Lower lobe of right lung (tissue), 2 donors: ENCODE measurements at regions not wholly inside any gene's neighbourhood (a gene's known extent, or its start where the extent isn't known, plus 50 kb on each side); places are given as distances from the start of the nearest gene placed in this dataset.

Experiments used
- ATAC-seq, 2 donors: fragments of 200-7000 bp; cut with Tn5 transposase; one replicate each; pipeline ENCODE4 v1.9.1; 2020 to 2022; ENCODE audit warnings: mild to moderate bottlenecking in 2 of 2, moderate library complexity in 2 of 2
- DNase-seq: peaks from one replicate; pipeline ENCODE4 v3.0.0-alpha.2; 2020
- H3K27ac ChIP-seq: fragments of 200-600 bp; one replicate; pipeline ENCODE4 v1.8.0; 2022
- H3K27me3 ChIP-seq: fragments of 200-600 bp; one replicate; pipeline ENCODE4 v1.8.0; 2022; ENCODE audit warnings: low read depth
- H3K36me3 ChIP-seq: fragments of 200-600 bp; one replicate; pipeline ENCODE4 v1.8.0; 2022; ENCODE audit warnings: mild to moderate bottlenecking
- H3K4me1 ChIP-seq: fragments of 200-600 bp; one replicate; pipeline ENCODE4 v1.8.0; 2022
- H3K4me3 ChIP-seq: fragments of 200-600 bp; one replicate; pipeline ENCODE4 v1.8.0; 2022; ENCODE audit warnings: mild to moderate bottlenecking
- H3K9me3 ChIP-seq: fragments of 200-600 bp; one replicate; pipeline ENCODE4 v1.8.0; 2022
- intact Hi-C: fragments of 100-400 bp; cut with DNase I; formaldehyde crosslinking; loops from one replicate; pipeline ENCODE4 v1.11.0; 2022
- TF ChIP-seq, protein P1 (sequence below): fragments of 200-600 bp; IDR thresholded peaks from one replicate; pipeline ENCODE4 v1.8.0; 2022; ENCODE audit warnings: antibody characterized with exemption, mild to moderate bottlenecking
- donor health status: DM: no; HTN: yes; CAD: no; lungs with severe emphysema.

DNA sequence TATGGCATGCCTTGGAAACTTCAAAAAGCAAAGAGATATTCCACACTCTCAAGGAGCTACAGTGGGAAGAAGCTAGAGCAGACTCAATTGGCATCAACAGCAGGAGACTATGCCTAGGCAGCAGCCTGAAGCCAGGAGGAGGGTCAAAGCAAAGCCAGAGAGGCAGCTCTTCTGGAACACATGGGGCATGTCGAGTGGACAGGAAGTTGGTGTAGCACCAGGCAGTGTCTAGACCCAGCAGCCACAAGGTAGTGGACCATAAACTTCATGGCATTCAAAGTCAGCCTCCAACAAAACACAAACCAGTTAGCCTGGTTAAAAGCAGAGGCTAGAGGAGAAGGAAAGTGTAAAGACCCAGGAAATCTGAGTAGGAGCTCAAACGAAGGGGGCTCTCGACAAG is 311.2 kb upstream of the PKDCC start:
- Histone ChIP-seq H3K4me3 (no peak overlapping the region), H3K4me1 (no peaks in the 10 kb centered on the region), H3K36me3 (no peaks in the 10 kb centered on the region), H3K27ac (no peak overlapping the region), H3K9me3 (no peaks in the 10 kb centered on the region), H3K27me3 (no peaks in the 10 kb centered on the region)
- intact Hi-C loops = no loop called here
- no peak for DNase-seq
- TF ChIP-seq, protein P1, sequence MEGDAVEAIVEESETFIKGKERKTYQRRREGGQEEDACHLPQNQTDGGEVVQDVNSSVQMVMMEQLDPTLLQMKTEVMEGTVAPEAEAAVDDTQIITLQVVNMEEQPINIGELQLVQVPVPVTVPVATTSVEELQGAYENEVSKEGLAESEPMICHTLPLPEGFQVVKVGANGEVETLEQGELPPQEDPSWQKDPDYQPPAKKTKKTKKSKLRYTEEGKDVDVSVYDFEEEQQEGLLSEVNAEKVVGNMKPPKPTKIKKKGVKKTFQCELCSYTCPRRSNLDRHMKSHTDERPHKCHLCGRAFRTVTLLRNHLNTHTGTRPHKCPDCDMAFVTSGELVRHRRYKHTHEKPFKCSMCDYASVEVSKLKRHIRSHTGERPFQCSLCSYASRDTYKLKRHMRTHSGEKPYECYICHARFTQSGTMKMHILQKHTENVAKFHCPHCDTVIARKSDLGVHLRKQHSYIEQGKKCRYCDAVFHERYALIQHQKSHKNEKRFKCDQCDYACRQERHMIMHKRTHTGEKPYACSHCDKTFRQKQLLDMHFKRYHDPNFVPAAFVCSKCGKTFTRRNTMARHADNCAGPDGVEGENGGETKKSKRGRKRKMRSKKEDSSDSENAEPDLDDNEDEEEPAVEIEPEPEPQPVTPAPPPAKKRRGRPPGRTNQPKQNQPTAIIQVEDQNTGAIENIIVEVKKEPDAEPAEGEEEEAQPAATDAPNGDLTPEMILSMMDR = no peak
- no peak for ATAC-seq

DNA sequence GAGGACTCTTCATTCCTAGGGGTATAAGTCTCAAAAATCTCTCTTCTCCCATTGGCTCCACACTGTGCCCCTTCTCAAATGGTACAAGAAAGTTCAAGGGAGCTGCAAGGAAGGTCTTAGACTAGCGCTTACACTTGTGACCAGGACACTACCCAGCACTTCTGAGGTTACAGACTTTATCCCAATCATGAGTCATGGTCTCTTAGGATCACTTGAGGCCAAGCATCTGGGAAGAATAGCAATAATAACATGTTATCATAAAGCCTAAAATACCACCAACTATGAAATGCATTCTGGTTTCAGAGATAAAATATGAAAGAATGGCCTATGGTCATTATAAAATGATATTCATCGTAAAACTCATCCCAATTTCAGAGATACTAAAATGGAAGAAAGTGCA is 309.9 kb upstream of the PKDCC start:
- H3K27ac ChIP-seq = no peak overlapping the region
- no peaks in the 10 kb centered on the region for H3K36me3 ChIP-seq
- ATAC-seq = no peak
- TF ChIP-seq, protein P1 = no peak
- no peak for DNase-seq
- no peaks in the 10 kb centered on the region for H3K4me1 ChIP-seq
- no peaks in the 10 kb centered on the region for H3K9me3 ChIP-seq
- H3K4me3 ChIP-seq = no peak overlapping the region
- intact Hi-C loops = no loop called here
- H3K27me3 ChIP-seq = no peaks in the 10 kb centered on the region

DNA sequence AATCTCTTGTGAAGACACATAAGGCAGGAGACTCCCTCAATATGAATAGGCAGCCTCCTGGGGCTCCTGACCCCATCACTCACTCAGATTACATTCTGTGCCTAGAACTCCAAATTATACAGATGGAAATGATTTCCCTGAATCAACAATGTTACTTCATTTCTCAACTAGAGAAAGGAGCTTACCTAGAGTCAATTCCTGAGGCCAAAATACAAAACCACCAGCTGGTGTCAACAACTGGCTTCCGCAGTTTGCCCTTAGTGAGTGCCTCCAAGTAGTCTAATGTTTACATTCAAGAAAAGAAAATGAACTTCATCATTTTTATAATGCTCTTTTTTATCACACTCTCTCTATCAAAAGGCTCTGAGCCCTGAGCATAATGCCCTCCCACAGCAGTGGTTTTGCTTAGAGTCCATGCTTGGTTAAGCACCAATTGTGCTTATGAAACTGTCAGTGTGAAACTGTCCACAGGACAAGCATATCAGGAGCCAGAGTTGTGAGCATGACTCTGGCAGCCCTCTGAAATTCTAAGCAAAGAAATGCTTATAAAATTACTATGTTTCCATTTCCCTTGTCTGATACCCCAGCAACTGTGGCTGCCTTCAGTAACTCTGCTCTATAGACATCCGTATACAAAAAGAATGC is 305.7 kb upstream of the PKDCC start:
- H3K4me1 ChIP-seq = no peaks in the 10 kb centered on the region
- H3K9me3 ChIP-seq = no peaks in the 10 kb centered on the region
- intact Hi-C loops = no loop called here
- no peak overlapping the region for H3K4me3 ChIP-seq
- no peaks in the 10 kb centered on the region for H3K36me3 ChIP-seq
- H3K27me3 ChIP-seq = no peaks in the 10 kb centered on the region
- TF ChIP-seq, protein P1 = no peak
- ATAC-seq (no peak), DNase-seq (no peak)
- no peak overlapping the region for H3K27ac ChIP-seq

DNA sequence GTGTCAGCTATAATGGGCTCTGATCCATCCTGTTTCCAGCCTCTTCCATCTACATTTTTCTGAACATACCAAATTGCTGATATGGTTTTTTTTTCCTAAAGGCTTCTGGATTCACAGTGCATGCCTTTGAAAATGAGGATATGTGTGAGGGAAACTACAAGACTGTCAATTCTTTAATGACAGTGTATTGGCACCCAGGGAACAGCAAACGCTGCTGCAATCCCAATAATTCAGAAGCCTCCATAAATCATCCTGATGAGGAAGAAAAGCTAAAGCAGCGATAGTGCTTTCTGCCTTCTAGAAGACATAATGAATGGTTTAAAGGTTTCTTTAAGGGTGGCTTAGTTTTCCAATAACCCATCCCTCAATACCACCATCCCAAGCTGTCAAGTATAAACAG is 304.5 kb upstream of the PKDCC start:
- no peak overlapping the region for H3K27ac ChIP-seq
- H3K27me3 ChIP-seq = no peaks in the 10 kb centered on the region
- H3K4me3 ChIP-seq = no peak overlapping the region
- no peaks in the 10 kb centered on the region for H3K36me3 ChIP-seq
- intact Hi-C loops = no loop called here
- no peaks in the 10 kb centered on the region for H3K9me3 ChIP-seq
- no peaks in the 10 kb centered on the region for H3K4me1 ChIP-seq
- no peak for ATAC-seq
- TF ChIP-seq, protein P1 = no peak
- no peak for DNase-seq

DNA sequence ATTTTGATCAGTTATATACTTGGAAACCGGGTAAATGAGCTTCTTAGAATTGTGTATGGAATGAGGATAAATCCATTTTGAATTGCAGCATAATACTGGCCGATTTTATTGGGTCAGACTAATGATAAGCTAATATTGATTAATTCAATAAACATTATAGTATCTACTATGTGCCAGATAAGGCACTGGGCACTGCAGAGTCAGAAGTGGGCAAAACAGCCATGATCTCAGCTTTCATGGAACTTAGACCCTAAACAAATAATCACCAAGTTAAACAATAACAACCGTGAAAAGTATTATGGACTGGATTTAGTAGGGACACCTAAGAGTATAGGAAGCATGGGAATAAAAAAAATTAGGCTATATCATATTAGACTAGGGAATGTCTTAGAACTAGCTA is 297.0 kb upstream of the PKDCC start:
- no peak overlapping the region for H3K27ac ChIP-seq
- ATAC-seq = no peak
- DNase-seq = no peak
- TF ChIP-seq, protein P1 = no peak
- H3K36me3 ChIP-seq = no peaks in the 10 kb centered on the region
- H3K4me1 ChIP-seq = no peaks in the 10 kb centered on the region
- no peak overlapping the region for H3K4me3 ChIP-seq
- H3K9me3 ChIP-seq = no peaks in the 10 kb centered on the region
- intact Hi-C loops = no loop called here
- H3K27me3 ChIP-seq = no peaks in the 10 kb centered on the region
